H9 (cell line): ENCODE measurements at regions not wholly inside any gene's neighbourhood (a gene's known extent, or its start where the extent isn't known, plus 50 kb on each side); places are given as distances from the start of the nearest gene placed in this dataset.

ENCODE experiments used
- DNase-seq: peaks from one replicate; pipeline ENCODE4 v3.0.0-alpha.2; 2017
- H2AFZ ChIP-seq: one replicate; pipeline ENCODE4 v1.6.1; 2013; ENCODE audit warnings: mild to moderate bottlenecking, low read length, control low read depth, moderate library complexity
- H2AK5ac ChIP-seq: 2 replicates; pipeline ENCODE4 v1.6.1; 2013; ENCODE audit warnings: low read length, control low read depth, mixed read lengths; ENCODE audit not compliant: insufficient read length
- H2BK120ac ChIP-seq: one replicate; pipeline ENCODE4 v1.6.1; 2013; ENCODE audit warnings: low read depth, mild to moderate bottlenecking, low read length, control low read depth, inconsistent platforms; ENCODE audit not compliant: poor library complexity, severe bottlenecking
- H2BK12ac ChIP-seq: 2 replicates; pipeline ENCODE4 v1.6.1; 2013; ENCODE audit warnings: low read length, control low read depth, mixed read lengths, low read depth; ENCODE audit not compliant: insufficient read length
- H2BK15ac ChIP-seq: 2 replicates; pipeline ENCODE4 v1.6.1; 2013; ENCODE audit warnings: low read depth, low read length, control low read depth
- H2BK20ac ChIP-seq: one replicate; pipeline ENCODE4 v1.6.1; 2013; ENCODE audit warnings: low read depth, mild to moderate bottlenecking, low read length, control low read depth, inconsistent platforms; ENCODE audit not compliant: poor library complexity, severe bottlenecking
- H2BK5ac ChIP-seq: 2 replicates; pipeline ENCODE4 v1.6.1; 2013; ENCODE audit warnings: low read length, control low read depth, mixed read lengths; ENCODE audit not compliant: insufficient read length
- H3K14ac ChIP-seq: 2 replicates; pipeline ENCODE4 v1.6.1; 2013; ENCODE audit warnings: low read length, control low read depth; ENCODE audit not compliant: insufficient read depth
- H3K18ac ChIP-seq: 2 replicates; pipeline ENCODE4 v1.6.1; 2013; ENCODE audit warnings: low read depth, mild to moderate bottlenecking, mixed read lengths, low read length, control low read depth; ENCODE audit not compliant: insufficient read length
- H3K23ac ChIP-seq: 2 replicates; pipeline ENCODE4 v1.6.1; 2013; ENCODE audit warnings: low read length, control low read depth, mixed read lengths, low read depth; ENCODE audit not compliant: insufficient read length
- H3K23me2 ChIP-seq: 2 replicates; pipeline ENCODE4 v1.6.1; 2013; ENCODE audit warnings: low read depth, mild to moderate bottlenecking, mixed read lengths, low read length, control low read depth; ENCODE audit not compliant: insufficient read length, poor library complexity, severe bottlenecking
- H3K27ac ChIP-seq: 2 replicates; pipeline ENCODE4 v1.5.1; 2013; ENCODE audit warnings: low read length, control low read depth, mixed read lengths, low read depth; ENCODE audit not compliant: insufficient read length
- H3K27me3 ChIP-seq: 2 replicates; pipeline ENCODE4 v1.6.1; 2013; ENCODE audit warnings: low read length, control low read depth, inconsistent platforms; ENCODE audit not compliant: insufficient read depth
- H3K4ac ChIP-seq: 2 replicates; pipeline ENCODE4 v1.6.1; 2013; ENCODE audit warnings: low read depth, mild to moderate bottlenecking, control low read depth, inconsistent platforms, low read length, moderate library complexity
- H3K4me1 ChIP-seq: 2 replicates; pipeline ENCODE4 v1.6.1; 2013; ENCODE audit warnings: low read length, control low read depth, inconsistent platforms; ENCODE audit not compliant: insufficient read depth
- H3K4me2 ChIP-seq: 2 replicates; pipeline ENCODE4 v1.6.1; 2013; ENCODE audit warnings: low read length, control low read depth, mixed read lengths; ENCODE audit not compliant: insufficient read length, insufficient read depth
- H3K56ac ChIP-seq: 2 replicates; pipeline ENCODE4 v1.6.1; 2013; ENCODE audit warnings: low read depth, mild to moderate bottlenecking, mixed read lengths, low read length, control low read depth; ENCODE audit not compliant: insufficient read length
- H3K79me1 ChIP-seq: 2 replicates; pipeline ENCODE4 v1.6.1; 2013; ENCODE audit warnings: low read depth, mild to moderate bottlenecking, moderate library complexity, low read length, control low read depth, inconsistent platforms; ENCODE audit not compliant: insufficient read depth, poor library complexity, severe bottlenecking
- H3K79me2 ChIP-seq: 2 replicates; pipeline ENCODE4 v1.6.1; 2013; ENCODE audit warnings: low read length, control low read depth, inconsistent platforms; ENCODE audit not compliant: insufficient read depth
- H3K9ac ChIP-seq: 2 replicates; pipeline ENCODE4 v1.6.1; 2013; ENCODE audit warnings: low read length, control low read depth, mixed read lengths; ENCODE audit not compliant: insufficient read length; ENCODE audit errors: extremely low read depth
- H3K9me3 ChIP-seq: one replicate; pipeline ENCODE4 v1.6.1; 2013; ENCODE audit warnings: low read depth, low read length, inconsistent platforms; ENCODE audit not compliant: control insufficient read depth
- H3T11ph ChIP-seq: one replicate; pipeline ENCODE4 v1.6.1; 2013; ENCODE audit warnings: mild to moderate bottlenecking, low read length, control low read depth, inconsistent platforms
- H4K20me1 ChIP-seq: one replicate; pipeline ENCODE4 v1.6.1; 2013; ENCODE audit not compliant: control insufficient read depth, insufficient read length, insufficient read depth
- H4K5ac ChIP-seq: 2 replicates; pipeline ENCODE4 v1.6.1; 2013; ENCODE audit warnings: low read depth, mild to moderate bottlenecking, mixed read lengths, low read length, control low read depth; ENCODE audit not compliant: insufficient read length
- H4K8ac ChIP-seq: replicated peaks from 2 replicates; pipeline ENCODE4 v1.6.1; 2013; ENCODE audit warnings: low read length, control low read depth, mixed read lengths, low read depth; ENCODE audit not compliant: insufficient read length
- H4K91ac ChIP-seq: 2 replicates; pipeline ENCODE4 v1.6.1; 2013; ENCODE audit warnings: low read depth, mild to moderate bottlenecking, moderate library complexity, mixed read lengths, low read length, control low read depth; ENCODE audit not compliant: insufficient read length
- H3K27ac Mint-ChIP-seq, 3 experiments: 2 replicates in 2 of 3; 3 replicates in 1 of 3; pipeline ENCODE4 v1.8.0; 2020 to 2021; ENCODE audit warnings: mixed read lengths in 3 of 3, mild to moderate bottlenecking in 1 of 3, moderate library complexity in 1 of 3
- H3K27me3 Mint-ChIP-seq: 2 replicates; pipeline ENCODE4 v1.8.0; 2021; ENCODE audit warnings: low read depth, mild to moderate bottlenecking, moderate library complexity, mixed read lengths
- H3K36me3 Mint-ChIP-seq, 3 experiments: 2 replicates in 2 of 3; 3 replicates in 1 of 3; pipeline ENCODE4 v1.8.0; 2020 to 2021; ENCODE audit warnings: low read depth in 3 of 3, mixed read lengths in 3 of 3; ENCODE audit not compliant: insufficient read depth in 1 of 3
- H3K4me1 Mint-ChIP-seq, 2 experiments: 2 replicates each; pipeline ENCODE4 v1.8.0; 2020; ENCODE audit warnings: mixed read lengths in 2 of 2
- H3K4me3 Mint-ChIP-seq, 2 experiments: 2 replicates in 1 of 2; 3 replicates in 1 of 2; pipeline ENCODE4 v1.8.0; 2020 to 2021; ENCODE audit warnings: mild to moderate bottlenecking in 2 of 2, mixed read lengths in 2 of 2, moderate library complexity in 1 of 2
- H3K9me3 Mint-ChIP-seq, 2 experiments: 2 replicates in 1 of 2; 3 replicates in 1 of 2; pipeline ENCODE4 v1.8.0; 2020; ENCODE audit warnings: mild to moderate bottlenecking in 2 of 2, mixed read lengths in 2 of 2, moderate library complexity in 1 of 2
- WGBS: extraction: QIAGEN DNeasy Blood & Tissue Kit; methylation state at CpG from one replicate; pipeline ENCODE4 v1.1.7; 2013; ENCODE audit warnings: missing lambda C conversion rate, low lambda C conversion rate, mixed read lengths; ENCODE audit not compliant: insufficient read length; ENCODE audit errors: extremely low coverage; 5-methylcytosine and 5-hydroxymethylcytosine counted together
- TF ChIP-seq, protein P1 (sequence below): fragments of 200-600 bp; sonication (generic); conservative IDR thresholded peaks from 3 replicates; pipeline ENCODE4 v1.8.0; 2021; ENCODE audit warnings: antibody characterized with exemption, mild to moderate bottlenecking

DNA sequence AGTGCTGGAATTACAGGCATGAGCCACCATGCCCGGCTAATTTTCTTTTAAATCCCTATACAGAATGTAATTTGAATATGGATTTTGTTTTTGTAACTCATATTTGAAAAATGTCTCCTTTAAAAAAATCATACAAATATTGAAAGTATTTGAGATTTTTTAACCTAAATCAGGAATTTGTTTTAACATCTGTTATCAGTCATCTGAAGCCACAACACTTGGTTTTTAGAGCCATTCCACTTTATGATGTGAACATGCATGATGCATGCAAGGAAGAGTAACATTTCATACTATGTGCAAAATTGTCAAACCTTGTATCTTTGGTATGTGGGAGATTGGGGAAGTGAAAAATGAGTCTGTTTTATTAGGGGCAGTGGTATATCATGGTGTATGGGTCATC, 124.5 kb upstream of the AHI1 start:
- H2BK5ac ChIP-seq, result no peak overlapping the region
- H2BK20ac ChIP-seq, result no peak overlapping the region
- no peak overlapping the region for H2AK5ac ChIP-seq
- H3K79me2 ChIP-seq, result no peaks in the 10 kb centered on the region
- Mint-ChIP-seq H3K4me1 (peaks cover 0 to under 1% of the 10 kb centered on the region in 2 experiments; a peak in 1 of 4 replicates), H3K9me3 (no peaks in the 10 kb centered on the region), H3K27me3 (no peaks in the 10 kb centered on the region), H3K36me3 (no peaks in the 10 kb centered on the region; a peak in 1 of 7 replicates), H3K27ac (no peak overlapping the region), H3K4me3 (no peak overlapping the region)
- H4K5ac ChIP-seq, result no peak overlapping the region
- H3K4me2 ChIP-seq, result no peak overlapping the region
- H4K20me1 ChIP-seq, result no peaks in the 10 kb centered on the region
- no peak overlapping the region for H4K8ac ChIP-seq
- no peak overlapping the region for H4K91ac ChIP-seq
- H2AFZ ChIP-seq, result no peak overlapping the region
- TF ChIP-seq, protein P1, sequence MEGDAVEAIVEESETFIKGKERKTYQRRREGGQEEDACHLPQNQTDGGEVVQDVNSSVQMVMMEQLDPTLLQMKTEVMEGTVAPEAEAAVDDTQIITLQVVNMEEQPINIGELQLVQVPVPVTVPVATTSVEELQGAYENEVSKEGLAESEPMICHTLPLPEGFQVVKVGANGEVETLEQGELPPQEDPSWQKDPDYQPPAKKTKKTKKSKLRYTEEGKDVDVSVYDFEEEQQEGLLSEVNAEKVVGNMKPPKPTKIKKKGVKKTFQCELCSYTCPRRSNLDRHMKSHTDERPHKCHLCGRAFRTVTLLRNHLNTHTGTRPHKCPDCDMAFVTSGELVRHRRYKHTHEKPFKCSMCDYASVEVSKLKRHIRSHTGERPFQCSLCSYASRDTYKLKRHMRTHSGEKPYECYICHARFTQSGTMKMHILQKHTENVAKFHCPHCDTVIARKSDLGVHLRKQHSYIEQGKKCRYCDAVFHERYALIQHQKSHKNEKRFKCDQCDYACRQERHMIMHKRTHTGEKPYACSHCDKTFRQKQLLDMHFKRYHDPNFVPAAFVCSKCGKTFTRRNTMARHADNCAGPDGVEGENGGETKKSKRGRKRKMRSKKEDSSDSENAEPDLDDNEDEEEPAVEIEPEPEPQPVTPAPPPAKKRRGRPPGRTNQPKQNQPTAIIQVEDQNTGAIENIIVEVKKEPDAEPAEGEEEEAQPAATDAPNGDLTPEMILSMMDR, result no peak
- WGBS, result no CpG with 5 or more reads among the region's 1 CpG
- no peak overlapping the region for H3K23ac ChIP-seq
- no peak overlapping the region for H2BK15ac ChIP-seq
- DNase-seq, result no peak
- H3T11ph ChIP-seq, result no peak overlapping the region
- H2BK12ac ChIP-seq, result no peak overlapping the region
- H3K18ac ChIP-seq, result no peak overlapping the region
- H3K23me2 ChIP-seq, result no peaks in the 10 kb centered on the region
- no peak overlapping the region for H3K27ac ChIP-seq
- no peaks in the 10 kb centered on the region for H3K27me3 ChIP-seq
- no peaks in the 10 kb centered on the region for H3K79me1 ChIP-seq
- H3K4ac ChIP-seq, result no peak overlapping the region
- H3K4me1 ChIP-seq, result no peaks in the 10 kb centered on the region
- no peak overlapping the region for H3K9ac ChIP-seq
- no peaks in the 10 kb centered on the region for H3K9me3 ChIP-seq
- no peak overlapping the region for H2BK120ac ChIP-seq
- H3K56ac ChIP-seq, result no peak overlapping the region
- no peak overlapping the region for H3K14ac ChIP-seq
